ENCODE measurements at regions not wholly inside any gene's neighbourhood (a gene's known extent, or its start where the extent isn't known, plus 50 kb on each side); places are given as distances from the start of the nearest gene placed in this dataset.

GRCh38 chr2:47686018-47686417, 96.9 kb upstream of the MSH6 start:
- Mint-ChIP-seq H3K4me1 (no peaks in the 10 kb centered on the region), H3K9me3 (peaks cover 8% of the 10 kb centered on the region), H3K4me3 (no peak overlapping the region), H3K27me3 (ENCODE audit: insufficient read depth, low read depth) (peaks cover 3% of the 10 kb centered on the region), H3K27ac (no peak overlapping the region), H3K36me3 (peaks cover 2% of the 10 kb centered on the region)
- Histone ChIP-seq H2AFZ (replicated peaks) (no peak overlapping the region), H3K4me2 (no peak overlapping the region), H4K20me1 (ENCODE audit: low read depth) (no peaks in the 10 kb centered on the region), H3K4me3 (no peak overlapping the region), H3K27me3 (no peaks in the 10 kb centered on the region), H3K36me3 (no peaks in the 10 kb centered on the region), H3K4me1 (no peaks in the 10 kb centered on the region), H3K27ac (no peak overlapping the region), H3K79me2 (ENCODE audit: low read depth) (no peaks in the 10 kb centered on the region), H3K9me3 (ENCODE audit: low read depth) (no peaks in the 10 kb centered on the region), H3K9ac (no peak overlapping the region), H3F3A (ENCODE audit: low read depth) (peaks cover 7% of the 10 kb centered on the region)
- no peak for DNase-seq (ENCODE audit: low spot score)
- no peak for TF ChIP-seq CTCF (IDR thresholded peaks at IDR 0.05)
- no peak for TF ChIP-seq EZH2phosphoT487 (IDR thresholded peaks at IDR 0.05)
- no peak for TF ChIP-seq EZH2 (IDR thresholded peaks at IDR 0.05)

GRCh38 chr2:47682216-47682749, 100.7 kb upstream of the MSH6 start:
- DNase-seq (ENCODE audit: low spot score), result no peak
- H3K79me2 ChIP-seq (ENCODE audit: low read depth), result no peaks in the 10 kb centered on the region

GRCh38 chr2:47676261-47676926, 105.6 kb upstream of the KCNK12 start:
- peaks cover 9% of the 10 kb centered on the region for H3K4me1 Mint-ChIP-seq
- H3K79me2 ChIP-seq (ENCODE audit: low read depth), result no peaks in the 10 kb centered on the region
- no peaks in the 10 kb centered on the region for H3K27me3 ChIP-seq
- H3K9me3 ChIP-seq (ENCODE audit: low read depth), result no peaks in the 10 kb centered on the region
- H3K27ac ChIP-seq, result no peak overlapping the region
- no peak for DNase-seq (ENCODE audit: low spot score)
- no peak overlapping the region for H3K27ac Mint-ChIP-seq
- TF ChIP-seq CTCF (IDR thresholded peaks at IDR 0.05), result no peak
- no peak for TF ChIP-seq EZH2phosphoT487 (IDR thresholded peaks at IDR 0.05)
- no peak for TF ChIP-seq EZH2 (IDR thresholded peaks at IDR 0.05)
- peaks cover 13% of the 10 kb centered on the region for H3F3A ChIP-seq (ENCODE audit: low read depth)
- no peaks in the 10 kb centered on the region for H4K20me1 ChIP-seq (ENCODE audit: low read depth)
- H2AFZ ChIP-seq (replicated peaks), result no peak overlapping the region
- H3K9me3 Mint-ChIP-seq, result no peaks in the 10 kb centered on the region
- H3K27me3 Mint-ChIP-seq (ENCODE audit: insufficient read depth, low read depth), result no peaks in the 10 kb centered on the region
- H3K4me2 ChIP-seq, result no peak overlapping the region
- H3K4me1 ChIP-seq, result peaks cover 6% of the 10 kb centered on the region
- H3K9ac ChIP-seq, result no peak overlapping the region
- H3K36me3 Mint-ChIP-seq, result no peaks in the 10 kb centered on the region
- no peak overlapping the region for H3K4me3 ChIP-seq
- H3K36me3 ChIP-seq, result no peaks in the 10 kb centered on the region
- no peak overlapping the region for H3K4me3 Mint-ChIP-seq

More at GRCh38 chr2:47682216-47682749, 100.7 kb upstream of the MSH6 start:
- H3K4me2 ChIP-seq, result no peak overlapping the region
- H3K27me3 ChIP-seq, result no peaks in the 10 kb centered on the region
- no peak overlapping the region for H3K27ac ChIP-seq
- H3K4me3 ChIP-seq, result no peak overlapping the region
- peaks cover 6% of the 10 kb centered on the region for H3K4me1 ChIP-seq
- H3K9me3 ChIP-seq (ENCODE audit: low read depth), result no peaks in the 10 kb centered on the region
- Mint-ChIP-seq H3K27me3 (ENCODE audit: insufficient read depth, low read depth) (peaks cover 3% of the 10 kb centered on the region), H3K36me3 (no peaks in the 10 kb centered on the region), H3K9me3 (peaks cover 2% of the 10 kb centered on the region), H3K27ac (no peak overlapping the region), H3K4me1 (peaks cover 9% of the 10 kb centered on the region), H3K4me3 (no peak overlapping the region)
- H3K9ac ChIP-seq, result no peak overlapping the region
- no peak for TF ChIP-seq EZH2phosphoT487 (IDR thresholded peaks at IDR 0.05)
- TF ChIP-seq CTCF (IDR thresholded peaks at IDR 0.05), result no peak
- TF ChIP-seq EZH2 (IDR thresholded peaks at IDR 0.05), result no peak
- H3K36me3 ChIP-seq, result no peaks in the 10 kb centered on the region
- peaks cover 13% of the 10 kb centered on the region for H3F3A ChIP-seq (ENCODE audit: low read depth)
- no peak overlapping the region for H2AFZ ChIP-seq (replicated peaks)
- H4K20me1 ChIP-seq (ENCODE audit: low read depth), result no peaks in the 10 kb centered on the region

Data from neural progenitor cell (in vitro differentiated cells).